GM18951 (cell line): ENCODE measurements at regions not wholly inside any gene's neighbourhood (a gene's known extent, or its start where the extent isn't known, plus 50 kb on each side); places are given as distances from the start of the nearest gene placed in this dataset.

Experiments
- POLR2A ChIP-seq: IDR thresholded peaks from 4 replicates; pipeline ENCODE4 v1.6.1; 2011; ENCODE audit warnings: mild to moderate bottlenecking; ENCODE audit not compliant: insufficient read length, insufficient read depth; ENCODE audit errors: extremely low read depth
- in situ Hi-C: fragments of 300-500 bp; cut with MboI; formaldehyde crosslinking; loops from one replicate; pipeline ENCODE4 v1.12.0; 2022; ENCODE audit warnings: low sequenced_read_pairs, mixed read lengths, inconsistent platforms; ENCODE audit not compliant: unreplicated experiment

DNA sequence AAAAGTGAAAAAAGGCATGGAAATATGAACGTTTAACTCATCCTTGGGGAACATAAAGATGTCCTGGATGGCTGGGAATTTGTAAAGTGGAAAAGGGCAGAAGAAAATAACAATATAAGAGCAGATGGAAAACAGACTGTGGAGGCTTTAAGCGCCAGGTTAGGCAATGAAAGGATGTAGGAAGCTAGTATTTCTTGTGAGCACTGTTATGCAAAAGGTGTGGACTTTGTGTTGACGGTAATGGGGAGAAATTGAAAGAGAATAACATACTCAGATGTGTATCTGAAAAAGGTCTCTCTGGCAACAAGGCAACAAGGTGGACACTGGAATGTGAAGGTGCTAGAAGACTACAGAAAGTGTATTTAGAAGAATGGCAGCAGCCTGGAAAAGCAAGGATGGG is 411.8 kb downstream of the PLPP3 start:
- in situ Hi-C loops: no loop called here
- no peak for TF ChIP-seq POLR2A

DNA sequence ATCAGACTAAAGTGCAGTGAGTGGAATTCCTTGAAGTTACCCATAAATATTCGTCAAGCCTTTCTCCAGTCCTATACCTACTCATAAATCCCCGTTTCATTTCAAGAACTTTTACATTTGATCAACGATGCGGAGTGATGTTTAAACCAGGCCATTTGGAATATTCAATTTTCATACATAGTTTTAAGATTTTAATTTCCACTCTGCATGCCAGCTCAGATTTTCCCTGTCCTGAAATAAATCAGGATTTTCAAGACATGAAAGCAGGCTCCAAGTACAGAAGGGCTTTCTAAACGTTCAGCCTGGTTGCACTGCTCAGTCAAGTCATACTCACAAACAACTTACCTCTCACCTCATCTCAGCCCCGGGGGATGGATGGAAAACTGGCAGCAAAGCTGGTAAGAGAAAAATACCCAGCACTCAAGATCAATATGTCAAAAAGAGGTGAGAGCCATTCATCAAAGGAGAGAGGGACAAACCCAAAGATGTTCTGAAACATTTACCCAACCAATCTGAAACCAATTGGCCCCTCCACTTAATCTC is 418.5 kb downstream of the PLPP3 start:
- in situ Hi-C loops: no loop called here
- TF ChIP-seq POLR2A: no peak

DNA sequence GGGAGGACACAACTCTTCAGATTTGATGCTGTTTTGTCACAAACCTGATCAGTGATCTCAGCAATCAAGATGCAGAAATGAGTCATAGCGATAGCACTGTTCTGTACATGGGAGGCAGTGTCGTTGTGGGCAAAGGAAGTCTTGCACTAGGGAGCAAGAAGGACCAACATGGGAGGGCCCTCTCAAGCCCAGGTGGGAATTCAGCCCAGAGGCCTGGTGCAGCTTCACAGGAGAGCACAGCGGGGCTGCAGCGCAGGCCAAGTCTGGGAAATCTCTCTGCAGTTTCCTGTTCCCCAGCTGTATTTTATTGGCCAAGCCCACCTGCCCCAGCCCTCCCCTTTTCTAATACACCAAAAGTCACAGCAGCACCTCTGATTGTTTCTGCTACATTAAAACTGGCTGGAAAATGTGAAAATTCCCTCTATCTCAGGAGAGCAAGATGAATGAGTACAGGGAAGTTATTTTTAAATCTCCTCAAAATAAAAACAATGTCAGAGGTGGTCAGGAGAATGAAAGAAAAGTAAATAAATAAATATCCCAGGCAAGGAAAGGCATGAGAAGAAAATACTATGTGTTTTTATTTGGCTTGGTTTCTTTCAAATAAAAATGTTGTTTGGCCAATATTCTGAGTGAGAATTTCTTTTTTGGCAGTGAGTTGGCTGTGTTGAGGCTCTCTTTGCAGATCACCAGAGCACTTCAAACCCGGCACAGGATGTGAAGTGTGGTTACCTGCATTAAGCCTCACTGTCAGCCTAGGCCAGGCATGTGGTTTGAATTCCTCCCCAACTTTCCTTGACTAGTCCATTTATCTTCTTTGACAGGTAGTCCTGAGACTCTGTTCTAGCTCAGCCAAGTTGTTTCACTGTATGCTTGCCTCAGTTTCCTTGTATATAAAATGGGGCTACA is 422.1 kb downstream of the PLPP3 start:
- TF ChIP-seq POLR2A: no peak
- in situ Hi-C loops: no loop called here

DNA sequence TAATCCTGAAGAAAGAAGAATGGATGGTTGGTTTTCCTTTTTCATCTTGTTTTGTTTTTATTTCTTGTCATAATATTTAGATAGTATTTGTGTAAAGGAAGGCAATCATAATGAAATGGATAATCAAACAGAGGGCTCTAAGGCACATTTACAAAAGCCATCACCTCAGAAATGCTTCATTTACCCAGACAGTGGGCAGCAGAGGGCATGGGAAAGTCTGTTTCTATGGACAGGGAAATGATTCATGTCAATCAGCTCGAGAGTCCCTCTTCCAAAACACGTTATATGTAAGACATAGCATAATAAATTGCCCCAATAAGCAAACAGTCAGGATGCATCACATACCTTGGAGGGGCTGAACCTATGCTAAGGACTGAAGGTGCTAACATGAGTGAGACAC is 426.1 kb downstream of the PLPP3 start:
- no peak for TF ChIP-seq POLR2A
- in situ Hi-C loops: no loop called here

DNA sequence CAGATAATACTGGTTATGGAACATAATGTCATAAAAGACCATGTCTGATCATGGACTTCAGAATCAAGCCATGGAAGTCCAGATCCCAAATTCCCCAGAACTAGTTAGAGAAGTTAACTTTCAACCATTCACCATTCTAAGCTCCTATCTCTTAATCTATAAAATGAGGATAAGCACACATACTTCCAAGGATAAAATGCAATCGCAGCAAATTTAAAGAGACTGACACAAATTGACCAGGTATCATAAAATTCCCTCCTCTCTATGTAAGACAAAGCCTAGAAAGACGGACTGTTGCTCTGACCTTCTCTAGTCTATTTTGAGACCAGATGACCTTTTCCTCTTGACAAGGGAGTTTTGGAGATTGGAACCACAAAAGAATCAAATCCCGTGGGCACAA is 426.7 kb downstream of the PLPP3 start:
- in situ Hi-C loops: no loop called here
- TF ChIP-seq POLR2A: no peak

DNA sequence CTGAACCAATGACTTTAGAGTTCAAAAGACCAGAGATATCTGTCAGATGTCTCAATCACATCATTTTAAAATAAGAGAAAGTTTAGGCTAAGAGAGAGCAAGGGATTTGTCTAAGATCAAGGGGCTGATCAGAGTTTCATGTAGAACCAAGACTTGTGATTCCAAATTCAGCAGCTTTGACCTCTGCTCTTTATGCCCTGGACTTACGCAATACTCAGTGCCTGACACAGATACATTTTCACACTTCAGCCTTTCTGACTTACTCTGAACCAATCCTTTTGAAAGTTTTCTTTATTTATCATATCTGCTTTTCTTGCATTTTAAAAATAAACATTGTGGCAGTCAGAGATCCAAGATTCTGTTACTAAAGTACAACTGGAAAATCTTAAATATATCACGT is 428.0 kb downstream of the PLPP3 start:
- in situ Hi-C loops: no loop called here
- TF ChIP-seq POLR2A: no peak

DNA sequence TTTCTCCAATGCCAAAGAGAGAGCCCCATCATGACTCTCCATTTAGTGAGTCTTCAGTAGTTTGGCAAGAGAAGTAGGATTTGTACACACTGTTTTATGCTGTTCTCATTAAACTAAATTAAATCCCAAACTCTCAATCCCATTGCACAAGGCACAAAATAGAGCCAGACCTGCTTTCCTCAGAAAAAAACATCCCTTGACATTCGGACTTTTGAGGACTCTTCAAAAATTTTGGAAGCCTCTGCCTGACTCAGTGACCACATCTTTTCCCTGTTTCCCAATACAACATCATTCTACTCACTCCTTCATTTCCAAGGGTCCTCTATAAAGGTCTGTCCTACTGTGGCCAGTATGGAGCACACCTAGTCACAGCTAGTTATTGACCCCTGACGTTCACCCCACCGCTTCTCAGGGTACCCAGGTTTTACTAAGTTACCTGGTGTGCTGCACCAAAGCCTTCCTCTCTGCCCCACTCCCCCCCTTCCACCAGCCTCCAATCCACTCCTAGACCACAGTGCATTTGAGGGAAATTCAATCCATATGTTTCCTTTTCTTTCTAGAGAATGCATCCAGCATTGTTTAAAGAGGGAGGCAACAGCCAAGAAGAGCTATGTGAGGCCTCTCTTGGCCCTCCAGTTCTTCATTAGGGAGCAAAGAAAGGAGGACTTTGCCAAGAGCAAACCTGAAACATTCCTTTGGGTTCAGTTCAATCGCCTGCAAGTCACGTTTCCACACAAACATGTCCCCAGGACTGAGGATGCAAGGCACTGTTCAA is 428.7 kb downstream of the PLPP3 start:
- TF ChIP-seq POLR2A: no peak
- in situ Hi-C loops: no loop called here

DNA sequence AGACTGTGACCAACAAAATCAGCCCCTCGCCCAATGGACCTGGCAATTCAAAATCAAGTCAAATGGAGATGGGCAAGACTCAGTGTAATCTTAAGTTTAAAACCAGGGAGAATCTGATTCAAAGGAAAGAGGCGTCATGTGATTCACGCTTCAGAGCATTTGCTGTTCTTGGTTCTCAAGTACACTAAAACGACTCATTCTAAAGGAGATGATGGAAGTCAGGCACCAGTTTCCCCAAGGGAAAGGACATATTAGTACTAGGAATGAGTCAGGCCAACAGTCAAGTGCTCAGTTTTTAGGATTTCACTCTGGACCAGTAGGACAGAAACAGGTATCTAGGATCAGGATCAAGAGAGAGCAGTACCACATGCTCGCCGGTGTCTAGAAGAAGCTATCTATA is 429.6 kb downstream of the PLPP3 start:
- in situ Hi-C loops: no loop called here
- TF ChIP-seq POLR2A: no peak

GRCh38 chr1:56148326-56149193 is 430.8 kb downstream of the PLPP3 start:
- no peak for TF ChIP-seq POLR2A
- in situ Hi-C loops: no loop called here

DNA sequence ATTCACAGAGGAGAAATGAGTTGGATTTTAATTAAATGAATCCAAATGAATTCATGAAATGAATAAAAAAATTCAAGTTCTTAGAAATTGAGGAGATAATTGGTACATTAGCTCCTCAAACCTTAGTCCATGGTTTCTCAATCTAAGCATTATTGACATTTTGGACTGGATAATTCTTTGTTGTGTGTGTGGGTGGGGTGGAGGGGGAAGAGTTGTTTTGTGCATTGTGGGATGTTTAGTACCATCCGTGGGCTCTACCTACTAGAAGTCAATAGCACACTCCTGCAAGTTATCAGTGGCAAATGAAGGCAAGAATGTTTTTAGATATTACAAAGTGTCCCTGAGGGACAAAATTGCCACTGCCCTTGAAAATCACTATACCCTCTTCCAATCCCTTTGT is 431.9 kb downstream of the PLPP3 start:
- in situ Hi-C loops: no loop called here
- no peak for TF ChIP-seq POLR2A

DNA sequence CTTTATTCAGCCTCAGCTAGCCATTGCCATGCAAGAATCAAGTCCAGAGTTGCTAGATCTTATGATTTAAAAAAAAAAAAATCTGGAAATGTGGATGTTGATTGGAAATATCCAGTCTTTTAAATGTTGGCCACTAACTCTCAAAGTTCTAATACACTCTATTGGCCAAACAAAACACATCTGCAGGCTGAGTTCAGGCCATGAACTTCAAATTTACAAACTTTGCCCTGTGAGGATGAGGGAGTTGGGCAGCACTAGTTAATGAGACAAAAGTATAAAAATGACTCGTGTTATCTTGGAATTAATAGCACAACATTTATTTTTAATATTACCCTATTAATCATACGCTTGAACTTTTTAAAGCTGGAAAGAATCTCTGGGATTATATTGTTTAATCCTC is 432.3 kb downstream of the PLPP3 start:
- TF ChIP-seq POLR2A: no peak
- in situ Hi-C loops: no loop called here

- no peak for TF ChIP-seq POLR2A
- in situ Hi-C loops: no loop called here
Observed at GRCh38 chr1:56146449-56146848, 432.9 kb downstream of the PLPP3 start.

- in situ Hi-C loops: no loop called here
- TF ChIP-seq POLR2A: no peak
Observed at GRCh38 chr1:56145581-56145980, 433.8 kb downstream of the PLPP3 start.
